ENCODE measurements at regions not wholly inside any gene's neighbourhood (a gene's known extent, or its start where the extent isn't known, plus 50 kb on each side); places are given as distances from the start of the nearest gene placed in this dataset.
"Not testable (repeated sequence)": the region's sequence is repeated elsewhere in the genome, so short reads cannot be mapped to it uniquely, and the experiment has no call there.

DNA sequence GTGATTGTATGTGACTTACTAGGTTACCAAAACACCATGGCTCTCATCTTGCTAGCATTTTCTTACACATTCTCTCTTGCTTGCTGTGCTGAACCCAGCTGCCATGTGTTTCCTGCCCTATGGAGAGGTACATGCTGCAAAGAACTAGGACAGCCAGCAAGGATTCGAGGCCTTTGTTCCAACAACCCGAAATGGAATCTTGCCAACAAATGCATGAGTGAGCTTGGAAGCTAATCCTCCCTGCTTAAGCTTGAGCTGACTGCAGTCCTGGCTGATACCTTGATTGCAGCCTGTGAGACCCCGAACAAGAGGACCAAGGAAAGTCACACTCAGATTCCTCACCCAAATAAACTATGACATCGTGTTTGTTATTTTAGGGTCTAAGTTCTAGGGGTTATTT, 651.2 kb downstream of the SLITRK6 start:
- no peak overlapping the region for H3K27ac Mint-ChIP-seq
- H3K4me3 Mint-ChIP-seq (ENCODE audit: low read depth): no peak overlapping the region
- H3K9me3 Mint-ChIP-seq: peaks cover 3% of the 10 kb centered on the region
- no peak for DNase-seq (ENCODE audit: low spot score)
- no peaks in the 10 kb centered on the region for H3K36me3 Mint-ChIP-seq (ENCODE audit: low read depth)
- no peaks in the 10 kb centered on the region for H3K4me1 Mint-ChIP-seq (ENCODE audit: low read depth)
- H3K27me3 Mint-ChIP-seq (ENCODE audit: low read depth): no peaks in the 10 kb centered on the region
- intact Hi-C loops (cut with micrococcal nuclease): no loop called here

DNA sequence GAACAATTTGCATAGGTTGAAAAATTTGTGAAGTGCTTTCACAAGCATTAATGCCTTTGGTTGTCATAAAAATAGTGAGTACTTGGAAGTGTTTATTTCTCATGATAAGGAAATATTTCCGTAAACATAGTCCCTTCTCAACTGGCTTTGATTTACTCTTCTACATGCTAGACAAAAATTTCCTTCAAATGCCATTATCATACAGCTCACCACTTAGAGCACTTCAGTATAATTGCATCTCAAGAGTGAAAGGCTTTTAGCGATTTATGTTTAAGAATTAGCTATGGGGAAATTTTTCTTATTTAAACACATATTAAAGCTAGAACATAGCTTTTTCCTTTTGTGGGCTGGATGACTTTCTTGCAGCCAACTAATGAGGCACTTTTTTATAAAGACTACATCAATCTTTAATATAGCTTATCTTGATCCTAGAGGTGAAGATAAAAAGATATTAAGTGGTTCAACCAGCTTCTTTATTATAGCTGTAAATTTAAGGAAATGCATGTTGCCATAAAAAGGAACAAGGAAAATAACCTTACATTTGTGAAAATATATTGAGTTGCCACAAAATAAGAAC, 656.8 kb downstream of the SLITRK6 start:
- Mint-ChIP-seq H3K27me3 (ENCODE audit: low read depth) (no peaks in the 10 kb centered on the region), H3K27ac (no peak overlapping the region), H3K4me1 (ENCODE audit: low read depth) (no peaks in the 10 kb centered on the region), H3K9me3 (peaks cover 22% of the 10 kb centered on the region), H3K36me3 (ENCODE audit: low read depth) (no peaks in the 10 kb centered on the region), H3K4me3 (ENCODE audit: low read depth) (no peak overlapping the region)
- no peak for DNase-seq (ENCODE audit: low spot score)
- intact Hi-C loops (cut with micrococcal nuclease): no loop called here

DNA sequence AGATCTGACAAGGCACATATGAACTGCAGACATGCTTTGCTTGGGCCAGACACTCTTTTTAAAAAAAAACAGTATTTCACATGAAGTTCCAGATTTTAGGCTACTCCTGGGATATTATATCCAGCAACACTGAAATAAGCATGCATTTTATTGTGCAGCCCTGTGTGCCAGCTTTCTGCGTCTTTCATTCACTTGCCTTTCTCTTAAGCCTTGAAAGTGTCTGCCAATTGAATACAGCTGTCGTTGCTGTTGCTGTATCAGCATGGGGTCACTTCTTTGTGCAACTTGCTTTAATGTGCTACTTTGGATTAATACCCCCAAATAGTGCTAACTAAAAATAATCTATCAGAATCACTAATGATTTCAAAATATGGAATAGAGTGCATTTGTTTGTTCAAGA, 657.8 kb downstream of the SLITRK6 start:
- Mint-ChIP-seq H3K36me3 (ENCODE audit: low read depth) (no peaks in the 10 kb centered on the region), H3K4me3 (ENCODE audit: low read depth) (no peak overlapping the region), H3K9me3 (peaks cover 22% of the 10 kb centered on the region), H3K27ac (no peak overlapping the region), H3K27me3 (ENCODE audit: low read depth) (no peaks in the 10 kb centered on the region), H3K4me1 (ENCODE audit: low read depth) (no peaks in the 10 kb centered on the region)
- no peak for DNase-seq (ENCODE audit: low spot score)
- intact Hi-C loops (cut with micrococcal nuclease): no loop called here

DNA sequence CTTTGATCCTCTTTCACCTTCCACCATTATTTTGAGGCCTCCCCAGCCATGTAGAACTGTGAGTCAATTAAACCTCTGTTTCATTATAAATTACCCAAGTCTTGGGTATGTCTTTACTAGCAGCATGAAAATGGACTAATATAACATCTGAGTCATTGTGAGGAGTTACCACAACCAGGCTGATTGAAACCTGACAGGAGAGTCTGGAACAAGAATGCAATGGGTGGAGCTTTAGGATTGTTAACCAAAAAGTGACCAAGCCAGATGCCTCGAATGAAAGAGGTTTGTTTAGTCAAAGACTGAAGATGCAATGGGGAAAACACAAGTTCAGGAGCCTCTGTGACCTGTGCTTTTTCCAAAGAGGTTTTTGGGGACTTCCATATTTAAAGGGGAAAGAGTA, 659.0 kb downstream of the SLITRK6 start:
- H3K27me3 Mint-ChIP-seq (ENCODE audit: low read depth): no peaks in the 10 kb centered on the region
- H3K9me3 Mint-ChIP-seq: peaks cover 22% of the 10 kb centered on the region
- intact Hi-C loops (cut with micrococcal nuclease): no loop called here

GRCh38 chr13:85137516-85137915, 661.7 kb downstream of the SLITRK6 start:
- H3K27ac Mint-ChIP-seq: no peak overlapping the region
- H3K9me3 Mint-ChIP-seq: peaks cover 25% of the 10 kb centered on the region
- H3K36me3 Mint-ChIP-seq (ENCODE audit: low read depth): no peaks in the 10 kb centered on the region
- intact Hi-C loops (cut with micrococcal nuclease): no loop called here
- H3K4me1 Mint-ChIP-seq (ENCODE audit: low read depth): no peaks in the 10 kb centered on the region
- H3K4me3 Mint-ChIP-seq (ENCODE audit: low read depth): no peak overlapping the region
- no peaks in the 10 kb centered on the region for H3K27me3 Mint-ChIP-seq (ENCODE audit: low read depth)
- no peak for DNase-seq (ENCODE audit: low spot score)

More for the DNA sequence above, 659.0 kb downstream of the SLITRK6 start:
- H3K36me3 Mint-ChIP-seq (ENCODE audit: low read depth): no peaks in the 10 kb centered on the region
- DNase-seq (ENCODE audit: low spot score): no peak
- no peak overlapping the region for H3K27ac Mint-ChIP-seq
- no peaks in the 10 kb centered on the region for H3K4me1 Mint-ChIP-seq (ENCODE audit: low read depth)
- no peak overlapping the region for H3K4me3 Mint-ChIP-seq (ENCODE audit: low read depth)

DNA sequence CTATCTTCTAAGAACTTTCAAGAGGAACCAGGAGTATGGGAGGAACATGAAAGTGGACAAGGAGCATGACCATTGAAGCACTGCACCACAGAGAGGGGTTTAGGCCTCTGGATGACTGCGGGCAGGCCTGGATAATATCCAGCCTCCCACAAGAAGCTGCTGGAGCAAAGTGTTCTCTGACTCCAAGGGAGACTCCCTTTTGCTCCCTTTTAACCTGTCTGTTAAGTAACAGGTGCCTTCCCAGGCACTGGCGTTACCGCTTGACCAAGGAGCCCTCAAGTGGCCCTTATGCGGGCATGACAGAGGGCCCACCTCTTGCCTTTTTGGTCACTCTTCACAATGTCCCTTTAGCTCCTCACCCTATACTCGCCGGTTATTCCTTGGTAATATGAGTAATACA, 666.2 kb downstream of the SLITRK6 start:
- H3K9me3 Mint-ChIP-seq: peaks cover 14% of the 10 kb centered on the region
- H3K36me3 Mint-ChIP-seq (ENCODE audit: low read depth): no peaks in the 10 kb centered on the region
- H3K4me3 Mint-ChIP-seq (ENCODE audit: low read depth): no peak overlapping the region
- H3K27me3 Mint-ChIP-seq (ENCODE audit: low read depth): no peaks in the 10 kb centered on the region
- no peaks in the 10 kb centered on the region for H3K4me1 Mint-ChIP-seq (ENCODE audit: low read depth)
- H3K27ac Mint-ChIP-seq: no peak overlapping the region
- no peak for DNase-seq (ENCODE audit: low spot score)
- intact Hi-C loops (cut with micrococcal nuclease): no loop called here

GRCh38 chr13:85123501-85123900, 675.7 kb downstream of the SLITRK6 start:
- H3K27me3 Mint-ChIP-seq (ENCODE audit: low read depth); H3K36me3 Mint-ChIP-seq (ENCODE audit: low read depth); H3K4me3 Mint-ChIP-seq (ENCODE audit: low read depth); H3K27ac Mint-ChIP-seq; intact Hi-C loops (cut with micrococcal nuclease); H3K4me1 Mint-ChIP-seq (ENCODE audit: low read depth); DNase-seq (ENCODE audit: low spot score): not testable (repeated sequence)
- peaks cover 12% of the 10 kb centered on the region for H3K9me3 Mint-ChIP-seq

GRCh38 chr13:85108356-85108755, 690.9 kb downstream of the SLITRK6 start:
- H3K27ac Mint-ChIP-seq: no peak overlapping the region
- no peak for DNase-seq (ENCODE audit: low spot score)
- H3K4me3 Mint-ChIP-seq (ENCODE audit: low read depth): no peak overlapping the region
- intact Hi-C loops (cut with micrococcal nuclease): no loop called here
- H3K27me3 Mint-ChIP-seq (ENCODE audit: low read depth): no peaks in the 10 kb centered on the region
- no peaks in the 10 kb centered on the region for H3K36me3 Mint-ChIP-seq (ENCODE audit: low read depth)
- no peaks in the 10 kb centered on the region for H3K4me1 Mint-ChIP-seq (ENCODE audit: low read depth)
- peaks cover 18% of the 10 kb centered on the region for H3K9me3 Mint-ChIP-seq

GRCh38 chr13:85099245-85099644, 700.0 kb downstream of the SLITRK6 start:
- intact Hi-C loops (cut with micrococcal nuclease): no loop called here
- no peak overlapping the region for H3K4me3 Mint-ChIP-seq (ENCODE audit: low read depth)
- H3K4me1 Mint-ChIP-seq (ENCODE audit: low read depth): no peaks in the 10 kb centered on the region
- H3K27ac Mint-ChIP-seq: no peak overlapping the region
- H3K9me3 Mint-ChIP-seq: peaks cover 36% of the 10 kb centered on the region
- no peaks in the 10 kb centered on the region for H3K36me3 Mint-ChIP-seq (ENCODE audit: low read depth)
- no peaks in the 10 kb centered on the region for H3K27me3 Mint-ChIP-seq (ENCODE audit: low read depth)
- no peak for DNase-seq (ENCODE audit: low spot score)

DNA sequence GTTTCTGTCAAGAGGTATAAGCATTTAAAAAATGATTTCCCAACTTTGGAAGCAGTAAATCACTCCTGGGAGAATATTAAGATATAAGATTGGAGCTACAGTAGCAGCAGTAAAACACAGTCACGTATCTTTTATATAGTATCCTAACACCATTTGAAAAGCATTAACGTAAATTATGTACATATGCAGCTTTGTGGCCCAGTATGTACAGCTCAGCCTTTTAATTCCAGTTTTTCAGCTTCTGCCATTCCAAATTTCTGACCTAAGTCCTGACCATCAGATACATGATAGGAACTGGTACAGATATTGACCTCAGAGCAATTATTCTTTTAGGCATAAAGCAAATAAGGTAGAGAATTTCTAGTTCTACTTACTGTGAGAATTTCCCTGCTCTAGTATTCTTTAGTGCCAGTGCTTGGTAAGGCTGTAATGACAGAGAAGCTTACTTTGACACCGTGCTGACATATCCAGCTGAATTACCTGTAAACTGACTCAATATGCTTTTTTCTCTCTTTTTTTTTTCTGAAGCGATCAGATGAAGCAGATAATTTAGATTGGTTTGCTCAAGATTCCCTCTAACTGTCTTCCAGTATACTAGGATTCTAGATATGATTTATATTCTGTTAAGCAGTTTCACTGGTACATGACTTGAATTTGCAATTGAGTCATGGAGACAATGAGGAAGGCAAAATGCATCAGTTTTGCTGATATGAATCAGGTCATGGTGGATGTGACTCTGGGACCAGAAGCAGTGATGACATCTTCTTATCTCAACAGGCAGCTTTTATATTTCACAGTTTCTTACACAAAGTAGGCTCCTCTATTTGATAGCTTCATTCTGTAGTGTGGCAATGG, 703.6 kb downstream of the SLITRK6 start:
- Mint-ChIP-seq H3K36me3 (ENCODE audit: low read depth) (no peaks in the 10 kb centered on the region), H3K4me3 (ENCODE audit: low read depth) (no peak overlapping the region), H3K27me3 (ENCODE audit: low read depth) (no peaks in the 10 kb centered on the region), H3K4me1 (ENCODE audit: low read depth) (no peaks in the 10 kb centered on the region), H3K9me3 (peaks cover 41% of the 10 kb centered on the region), H3K27ac (no peak overlapping the region)
- no peak for DNase-seq (ENCODE audit: low spot score)
- intact Hi-C loops (cut with micrococcal nuclease): no loop called here

- intact Hi-C loops (cut with micrococcal nuclease): no loop called here
- Mint-ChIP-seq H3K4me3 (ENCODE audit: low read depth) (no peak overlapping the region), H3K27ac (no peak overlapping the region), H3K9me3 (peaks cover 34% of the 10 kb centered on the region), H3K36me3 (ENCODE audit: low read depth) (no peaks in the 10 kb centered on the region), H3K4me1 (ENCODE audit: low read depth) (no peaks in the 10 kb centered on the region), H3K27me3 (ENCODE audit: low read depth) (no peaks in the 10 kb centered on the region)
- DNase-seq (ENCODE audit: low spot score): no peak
Observed at GRCh38 chr13:85093808-85094207, 705.4 kb downstream of the SLITRK6 start.

GRCh38 chr13:85091631-85092234, 707.5 kb downstream of the SLITRK6 start:
- no peak overlapping the region for H3K27ac Mint-ChIP-seq
- H3K36me3 Mint-ChIP-seq (ENCODE audit: low read depth): no peaks in the 10 kb centered on the region
- DNase-seq (ENCODE audit: low spot score): no peak
- H3K4me3 Mint-ChIP-seq (ENCODE audit: low read depth): no peak overlapping the region
- intact Hi-C loops (cut with micrococcal nuclease): no loop called here
- no peaks in the 10 kb centered on the region for H3K4me1 Mint-ChIP-seq (ENCODE audit: low read depth)
- H3K27me3 Mint-ChIP-seq (ENCODE audit: low read depth): no peaks in the 10 kb centered on the region
- peaks cover 30% of the 10 kb centered on the region for H3K9me3 Mint-ChIP-seq

- no peaks in the 10 kb centered on the region for H3K27me3 Mint-ChIP-seq (ENCODE audit: low read depth)
- intact Hi-C loops (cut with micrococcal nuclease): no loop called here
- no peaks in the 10 kb centered on the region for H3K36me3 Mint-ChIP-seq (ENCODE audit: low read depth)
- no peak overlapping the region for H3K27ac Mint-ChIP-seq
- no peaks in the 10 kb centered on the region for H3K4me1 Mint-ChIP-seq (ENCODE audit: low read depth)
- H3K9me3 Mint-ChIP-seq: peaks cover 24% of the 10 kb centered on the region
- no peak overlapping the region for H3K4me3 Mint-ChIP-seq (ENCODE audit: low read depth)
- no peak for DNase-seq (ENCODE audit: low spot score)
Observed at GRCh38 chr13:85089186-85089585, 710.0 kb downstream of the SLITRK6 start.

Data from activated T-helper 2 cell treated with anti-CD3 and anti-CD28 coated beads, Interferon-gamma antibody, Interleukin-2, Interleukin-4, amounts not matched to agents 10 μg/mL and 5 μg/mL and 100 μg/mL, durations not matched to agents 14 hours and 24 hours and 36 hours (primary cell).